H1 (cell line): ENCODE measurements at regions not wholly inside any gene's neighbourhood (a gene's known extent, or its start where the extent isn't known, plus 50 kb on each side); places are given as distances from the start of the nearest gene placed in this dataset.

ENCODE experiments used
- CHD2 ChIP-seq: IDR thresholded peaks from 2 replicates; pipeline ENCODE4 v1.6.1; 2012; ENCODE audit warnings: low read length, improper control_type of control experiment
- CHD7 ChIP-seq: fragments of 300-600 bp; sonication (generic); IDR thresholded peaks from 2 replicates; pipeline ENCODE4 v1.7.1; 2012; ENCODE audit warnings: low read length, moderate library complexity, mild to moderate bottlenecking, inconsistent platforms; ENCODE audit not compliant: insufficient replicate concordance
- JUND ChIP-seq: IDR thresholded peaks from 2 replicates; pipeline ENCODE4 v1.6.1; 2011; ENCODE audit warnings: mild to moderate bottlenecking, improper control_type of control experiment, low read length
- SIRT6 ChIP-seq: IDR thresholded peaks from one replicate; pipeline ENCODE4 v1.7.1; 2012; ENCODE audit warnings: low read length, inconsistent platforms
- SP2 ChIP-seq: IDR thresholded peaks from 2 replicates; pipeline ENCODE4 v1.6.1; 2012; ENCODE audit warnings: mild to moderate bottlenecking, low read length, inconsistent platforms

GRCh38 chrX:47722260-47722659 lies 63.3 kb upstream of the UXT start (continued):
- no peak for TF ChIP-seq CHD7
- TF ChIP-seq CHD2: no peak
- no peak for TF ChIP-seq SIRT6
- no peak for TF ChIP-seq SP2
- TF ChIP-seq JUND: no peak
